Large intestine (tissue), 3 donors: ENCODE measurements at regions not wholly inside any gene's neighbourhood (a gene's known extent, or its start where the extent isn't known, plus 50 kb on each side); places are given as distances from the start of the nearest gene placed in this dataset.
"Not testable (repeated sequence)": the region's sequence is repeated elsewhere in the genome, so short reads cannot be mapped to it uniquely, and the experiment has no call there.

Experiments used
- DNase-seq, 2 donors: peaks; one replicate each; pipeline versions ENCODE4 v3.0.0 to v3.0.0-alpha.2; 2013
- H3K27ac ChIP-seq: one replicate; pipeline ENCODE4 v1.5.1; 2013; ENCODE audit warnings: low read length
- H3K27me3 ChIP-seq: 2 replicates; pipeline ENCODE4 v1.6.1; 2013; ENCODE audit warnings: low read length; ENCODE audit not compliant: control insufficient read depth, insufficient read depth
- H3K36me3 ChIP-seq: 2 replicates; pipeline ENCODE4 v1.6.1; 2013; ENCODE audit warnings: low read length; ENCODE audit not compliant: control insufficient read depth, insufficient read depth
- H3K4me1 ChIP-seq: one replicate; pipeline ENCODE4 v1.6.1; 2013; ENCODE audit warnings: low read length; ENCODE audit not compliant: control insufficient read depth, insufficient read depth
- H3K4me3 ChIP-seq: one replicate; pipeline ENCODE4 v1.5.1; 2013; ENCODE audit warnings: low read length
- H3K9me3 ChIP-seq: one replicate; pipeline ENCODE4 v1.6.1; 2013; ENCODE audit warnings: mild to moderate bottlenecking, low read depth, low read length, moderate library complexity; ENCODE audit not compliant: control insufficient read depth
- WGBS: methylation state at CpG from one replicate; pipeline ENCODE4 v1.1.5; 2013; ENCODE audit warnings: low lambda C conversion rate; ENCODE audit not compliant: insufficient coverage; 5-methylcytosine and 5-hydroxymethylcytosine counted together

DNA sequence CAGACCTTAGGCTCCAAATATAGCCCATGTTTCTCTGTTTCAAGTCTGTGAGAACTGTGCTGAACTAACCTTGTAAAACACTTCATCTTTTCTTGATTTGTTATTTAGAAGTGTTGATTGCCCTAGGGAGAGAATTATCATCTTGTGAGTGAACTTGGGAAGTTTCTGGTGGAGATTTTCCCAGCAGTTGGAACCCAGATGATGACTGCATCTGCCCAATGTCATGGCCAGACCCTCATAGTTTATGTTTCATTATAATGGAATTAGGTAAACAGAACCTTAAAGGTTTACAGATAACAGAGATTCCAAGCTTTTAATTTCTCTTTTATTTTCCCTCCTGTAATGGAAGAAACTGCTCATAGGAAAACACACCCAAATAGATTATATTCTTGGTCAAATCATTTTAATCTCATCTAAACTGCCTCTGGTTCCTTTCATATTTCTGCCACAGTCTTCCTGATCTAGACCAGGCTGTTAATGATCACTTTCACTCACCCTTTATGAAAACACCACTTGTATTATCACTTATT is 569.1 kb downstream of the KCTD12 start:
- Histone ChIP-seq H3K27ac (no peak overlapping the region), H3K4me1 (no peaks in the 10 kb centered on the region), H3K4me3 (no peak overlapping the region), H3K27me3 (no peaks in the 10 kb centered on the region), H3K9me3 (no peaks in the 10 kb centered on the region), H3K36me3 (no peaks in the 10 kb centered on the region)
- DNase-seq = no peak

GRCh38 chr13:76314495-76314894 is 571.7 kb downstream of the KCTD12 start:
- H3K4me1 ChIP-seq = no peaks in the 10 kb centered on the region
- H3K9me3 ChIP-seq = no peaks in the 10 kb centered on the region
- no peak overlapping the region for H3K4me3 ChIP-seq
- H3K36me3 ChIP-seq = no peaks in the 10 kb centered on the region
- no peaks in the 10 kb centered on the region for H3K27me3 ChIP-seq
- no peak for DNase-seq
- WGBS = 88% methylated on average over 3 of the region's 6 CpGs
- H3K27ac ChIP-seq = no peak overlapping the region

DNA sequence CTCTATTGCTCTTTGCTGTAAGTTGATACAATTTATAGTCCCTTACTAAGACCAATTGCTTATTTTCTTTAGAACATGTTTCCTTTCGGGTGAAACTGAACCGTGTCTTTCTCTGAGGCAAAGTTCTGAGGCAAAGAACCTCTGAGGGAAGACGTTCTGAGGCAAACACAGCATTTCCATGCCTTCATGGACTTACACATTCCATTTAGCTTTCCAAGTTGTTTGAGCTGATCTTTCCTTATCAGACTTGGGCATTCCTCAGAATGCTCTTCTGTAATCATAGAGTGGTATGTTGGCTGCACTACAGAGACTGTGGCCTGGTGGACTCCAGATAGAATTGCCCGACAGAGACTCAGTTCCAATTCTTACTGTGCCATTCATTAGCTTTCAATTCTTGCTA is 579.1 kb downstream of the KCTD12 start:
- no peaks in the 10 kb centered on the region for H3K9me3 ChIP-seq
- H3K4me3 ChIP-seq = no peak overlapping the region
- no peak overlapping the region for H3K27ac ChIP-seq
- H3K27me3 ChIP-seq = no peaks in the 10 kb centered on the region
- H3K36me3 ChIP-seq = no peaks in the 10 kb centered on the region
- DNase-seq = no peak
- no peaks in the 10 kb centered on the region for H3K4me1 ChIP-seq
- 46% methylated on average over 2 of the region's 4 CpGs for WGBS

DNA sequence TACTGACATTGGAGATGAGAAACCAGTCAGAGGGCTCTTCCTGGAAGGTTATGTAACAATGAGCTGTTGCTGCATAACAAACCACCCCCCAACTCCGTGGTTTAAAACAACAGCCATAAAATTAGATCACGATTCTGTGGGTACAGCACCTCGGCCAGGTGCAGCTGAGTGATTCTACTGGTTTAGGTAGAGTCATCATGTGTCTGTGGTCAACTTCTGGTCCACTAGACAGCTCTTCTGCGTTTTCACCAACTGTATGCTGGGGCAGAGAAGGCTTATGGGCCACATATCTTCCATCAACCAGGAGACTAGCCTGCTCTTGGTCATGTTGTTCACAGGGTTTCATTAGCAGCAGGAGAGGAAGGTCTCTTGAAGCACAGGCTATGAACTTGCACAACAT is 585.5 kb downstream of the KCTD12 start:
- Histone ChIP-seq H3K4me1 (no peaks in the 10 kb centered on the region), H3K36me3 (no peaks in the 10 kb centered on the region), H3K9me3 (no peaks in the 10 kb centered on the region), H3K27ac (no peak overlapping the region), H3K4me3 (no peak overlapping the region), H3K27me3 (no peaks in the 10 kb centered on the region)
- no peak for DNase-seq
- WGBS = 100% methylated on average over 1 of the region's 4 CpGs

DNA sequence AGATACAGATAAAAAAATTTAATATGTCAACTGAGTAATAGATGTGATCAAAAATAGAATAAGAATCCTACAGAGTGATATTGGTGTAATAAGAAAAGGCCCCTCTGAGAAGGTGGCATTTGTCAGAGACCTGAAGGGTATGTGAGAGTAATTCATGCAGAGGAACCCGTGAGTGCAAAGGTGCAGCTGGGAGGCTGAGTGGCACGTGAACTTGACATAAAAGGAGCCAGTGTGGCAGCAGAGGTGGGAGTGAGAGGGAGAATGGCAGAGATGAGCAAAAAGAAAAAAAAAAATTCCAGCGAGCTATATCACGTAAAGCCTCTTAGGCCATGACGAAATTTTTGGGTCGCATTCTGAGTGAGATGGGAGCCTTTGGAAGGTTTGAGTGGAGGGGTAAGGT is 588.9 kb downstream of the KCTD12 start:
- Histone ChIP-seq H3K27ac (no peak overlapping the region), H3K4me3 (no peak overlapping the region), H3K9me3 (peaks cover 8% of the 10 kb centered on the region), H3K4me1 (no peaks in the 10 kb centered on the region), H3K36me3 (no peaks in the 10 kb centered on the region), H3K27me3 (no peaks in the 10 kb centered on the region)
- 95% methylated on average over 6 of the region's 6 CpGs for WGBS
- no peak for DNase-seq

GRCh38 chr13:76296751-76297150 is 589.5 kb downstream of the KCTD12 start:
- no peak for DNase-seq
- no peaks in the 10 kb centered on the region for H3K27me3 ChIP-seq
- no peaks in the 10 kb centered on the region for H3K36me3 ChIP-seq
- no peak overlapping the region for H3K4me3 ChIP-seq
- WGBS = 86% methylated on average over 1 of the region's 4 CpGs
- H3K4me1 ChIP-seq = no peaks in the 10 kb centered on the region
- H3K9me3 ChIP-seq = peaks cover 8% of the 10 kb centered on the region
- H3K27ac ChIP-seq = no peak overlapping the region

GRCh38 chr13:76295020-76295419 is 591.2 kb downstream of the KCTD12 start:
- not testable (repeated sequence) for H3K27ac ChIP-seq, H3K36me3 ChIP-seq, H3K27me3 ChIP-seq, H3K4me3 ChIP-seq, H3K4me1 ChIP-seq, H3K9me3 ChIP-seq, DNase-seq
- 100% methylated on average over 2 of the region's 25 CpGs for WGBS

- no peaks in the 10 kb centered on the region for H3K4me1 ChIP-seq
- H3K36me3 ChIP-seq = no peaks in the 10 kb centered on the region
- no peak overlapping the region for H3K27ac ChIP-seq
- no peak for DNase-seq
- no peaks in the 10 kb centered on the region for H3K27me3 ChIP-seq
- no peak overlapping the region for H3K4me3 ChIP-seq
- H3K9me3 ChIP-seq = peaks cover 8% of the 10 kb centered on the region
These were observed 592.5 kb downstream of the KCTD12 start for GRCh38 chr13:76293751-76294150.

GRCh38 chr13:76293346-76293745 is 592.9 kb downstream of the KCTD12 start:
- Histone ChIP-seq H3K36me3 (no peaks in the 10 kb centered on the region), H3K4me1 (no peaks in the 10 kb centered on the region), H3K9me3 (peaks cover 8% of the 10 kb centered on the region), H3K4me3 (no peak overlapping the region), H3K27ac (no peak overlapping the region), H3K27me3 (no peaks in the 10 kb centered on the region)
- 0% methylated on average over 1 of the region's 1 CpG for WGBS
- DNase-seq = no peak

DNA sequence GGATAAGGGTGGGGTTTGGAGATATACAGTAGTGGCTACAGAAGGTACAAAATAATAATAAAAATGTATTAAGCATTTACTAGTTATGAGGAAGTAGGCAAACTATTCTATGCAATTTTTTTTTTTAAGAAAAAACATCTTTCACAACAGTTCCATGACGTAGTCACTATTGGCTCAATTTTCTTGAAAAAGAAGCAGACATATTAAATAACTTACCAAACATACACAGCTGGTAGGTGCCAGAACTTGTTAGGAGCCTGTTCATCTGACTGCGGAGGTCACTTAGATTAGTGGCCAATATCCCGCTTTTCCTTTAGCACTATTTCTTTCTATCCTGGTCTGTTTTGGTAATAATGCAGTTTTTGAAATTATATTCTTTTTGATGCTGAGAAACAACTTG is 593.5 kb downstream of the KCTD12 start:
- Histone ChIP-seq H3K9me3 (peaks cover 8% of the 10 kb centered on the region), H3K36me3 (no peaks in the 10 kb centered on the region), H3K27me3 (no peaks in the 10 kb centered on the region), H3K27ac (no peak overlapping the region), H3K4me1 (no peaks in the 10 kb centered on the region), H3K4me3 (no peak overlapping the region)
- DNase-seq = no peak
- no CpG with 5 or more reads among the region's 3 CpGs for WGBS

DNA sequence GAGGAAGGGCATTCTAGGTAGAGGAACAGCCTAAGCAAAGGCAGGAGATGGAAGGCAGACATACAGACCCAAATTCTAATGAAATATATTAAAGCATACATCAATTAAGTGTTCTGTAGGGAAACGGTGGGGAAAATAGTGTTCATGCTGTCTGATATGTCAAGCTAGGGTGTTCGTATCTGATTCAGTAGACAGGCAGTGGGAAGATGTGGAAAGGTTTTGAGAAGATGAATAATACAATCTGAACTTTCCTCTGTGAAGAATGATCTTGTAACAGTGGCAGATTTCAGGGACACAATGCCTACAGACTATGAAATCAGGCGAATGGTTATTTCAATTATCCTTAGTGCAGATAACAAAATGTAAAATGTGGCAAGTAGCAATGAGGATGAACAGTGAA is 594.2 kb downstream of the KCTD12 start:
- Histone ChIP-seq H3K36me3 (no peaks in the 10 kb centered on the region), H3K27me3 (no peaks in the 10 kb centered on the region), H3K9me3 (peaks cover 8% of the 10 kb centered on the region), H3K4me3 (no peak overlapping the region), H3K27ac (no peak overlapping the region), H3K4me1 (no peaks in the 10 kb centered on the region)
- no peak for DNase-seq
- WGBS = 79% methylated on average over 2 of the region's 3 CpGs
